ENCODE measurements at regions not wholly inside any gene's neighbourhood (a gene's known extent, or its start where the extent isn't known, plus 50 kb on each side); places are given as distances from the start of the nearest gene placed in this dataset.
"Not testable (repeated sequence)": the region's sequence is repeated elsewhere in the genome, so short reads cannot be mapped to it uniquely, and the experiment has no call there.

- intact Hi-C loops (cut with micrococcal nuclease), result no loop called here
Observed at GRCh38 chr9:7739595-7739994, 60.0 kb downstream of the DMAC1 start.

GRCh38 chr9:7735311-7735710, 64.3 kb downstream of the DMAC1 start:
- no peak for ATAC-seq
- no peak for DNase-seq
- intact Hi-C loops (cut with micrococcal nuclease), result no loop called here

More at GRCh38 chr9:7739595-7739994, 60.0 kb downstream of the DMAC1 start:
- DNase-seq, result no peak
- ATAC-seq, result no peak

- no peak for DNase-seq
- intact Hi-C loops (cut with micrococcal nuclease), result no loop called here
- ATAC-seq, result no peak
Observed at GRCh38 chr9:7730164-7730445, 69.5 kb downstream of the DMAC1 start.

- no peak for DNase-seq
- intact Hi-C loops (cut with micrococcal nuclease), result no loop called here
- no peak for ATAC-seq
Observed at GRCh38 chr9:7729371-7730163, 70.0 kb downstream of the DMAC1 start.

GRCh38 chr9:7721291-7721690, 78.3 kb downstream of the DMAC1 start:
- intact Hi-C loops (cut with micrococcal nuclease), result no loop called here
- DNase-seq (no peak), ATAC-seq (no peak)

- ATAC-seq; DNase-seq; intact Hi-C loops (cut with micrococcal nuclease): not testable (repeated sequence)
Observed at GRCh38 chr9:7713088-7713487, 86.5 kb downstream of the DMAC1 start.

GRCh38 chr9:7710686-7711085, 88.9 kb downstream of the DMAC1 start:
- ATAC-seq (no peak), DNase-seq (no peak)
- intact Hi-C loops (cut with micrococcal nuclease), result no loop called here

GRCh38 chr9:7707934-7708333, 91.6 kb downstream of the DMAC1 start:
- intact Hi-C loops (cut with micrococcal nuclease), result no loop called here

GRCh38 chr9:7704543-7704942, 95.0 kb downstream of the DMAC1 start:
- no peak for ATAC-seq
- intact Hi-C loops (cut with micrococcal nuclease), result no loop called here
- no peak for DNase-seq

More at GRCh38 chr9:7707934-7708333, 91.6 kb downstream of the DMAC1 start:
- no peak for ATAC-seq
- DNase-seq, result no peak

- ATAC-seq (no peak), DNase-seq (no peak)
- intact Hi-C loops (cut with micrococcal nuclease), result no loop called here
Observed at GRCh38 chr9:7691909-7692308, 107.7 kb downstream of the DMAC1 start.

- DNase-seq (no peak), ATAC-seq (no peak)
- intact Hi-C loops (cut with micrococcal nuclease), result no loop called here
Observed at GRCh38 chr9:7690014-7690413, 109.6 kb downstream of the DMAC1 start.

GRCh38 chr9:7688626-7689025, 111.0 kb downstream of the DMAC1 start:
- no peak for ATAC-seq

GRCh38 chr9:7676609-7677156, 122.9 kb downstream of the DMAC1 start:
- ATAC-seq, result no peak
- intact Hi-C loops (cut with micrococcal nuclease), result no loop called here
- DNase-seq, result no peak

More at GRCh38 chr9:7688626-7689025, 111.0 kb downstream of the DMAC1 start:
- intact Hi-C loops (cut with micrococcal nuclease), result no loop called here
- DNase-seq, result no peak

GRCh38 chr9:7671847-7672246, 127.7 kb downstream of the DMAC1 start:
- no peak for ATAC-seq
- no peak for DNase-seq
- intact Hi-C loops (cut with micrococcal nuclease), result no loop called here

- no peak for ATAC-seq
- intact Hi-C loops (cut with micrococcal nuclease), result no loop called here
Observed at GRCh38 chr9:7668541-7668940, 131.0 kb downstream of the DMAC1 start.

GRCh38 chr9:7665874-7666273, 133.7 kb downstream of the DMAC1 start:
- intact Hi-C loops (cut with micrococcal nuclease), result no loop called here
- no peak for ATAC-seq
- DNase-seq, result no peak

More at GRCh38 chr9:7668541-7668940, 131.0 kb downstream of the DMAC1 start:
- no peak for DNase-seq

GRCh38 chr9:7659766-7660165, 139.8 kb downstream of the DMAC1 start:
- intact Hi-C loops (cut with micrococcal nuclease), result no loop called here

GRCh38 chr9:7656636-7657035, 142.9 kb downstream of the DMAC1 start:
- intact Hi-C loops (cut with micrococcal nuclease), result no loop called here
- DNase-seq (no peak), ATAC-seq (no peak)

More at GRCh38 chr9:7659766-7660165, 139.8 kb downstream of the DMAC1 start:
- no peak for ATAC-seq
- no peak for DNase-seq

- ATAC-seq (peak; percentile 48), DNase-seq (no peak)
Observed at GRCh38 chr9:7653262-7653661, 146.3 kb downstream of the DMAC1 start.

GRCh38 chr9:7640231-7640630, 159.3 kb downstream of the DMAC1 start:
- intact Hi-C loops (cut with micrococcal nuclease), result no loop called here
- peak; percentile 78 for ATAC-seq
- DNase-seq, result no peak

More at GRCh38 chr9:7653262-7653661, 146.3 kb downstream of the DMAC1 start:
- intact Hi-C loops (cut with micrococcal nuclease), result no loop called here

- intact Hi-C loops (cut with micrococcal nuclease), result no loop called here
- DNase-seq (no peak), ATAC-seq (no peak)
Observed at GRCh38 chr9:7639471-7639870, 160.1 kb downstream of the DMAC1 start.
